WTC11 (cell line): ENCODE measurements at regions not wholly inside any gene's neighbourhood (a gene's known extent, or its start where the extent isn't known, plus 50 kb on each side); places are given as distances from the start of the nearest gene placed in this dataset.

ENCODE experiments used
- CTCF ChIP-seq: fragments of 200-600 bp; IDR thresholded peaks from 2 replicates; pipeline ENCODE4 v1.8.0; 2022; ENCODE audit warnings: antibody characterized with exemption
- NFYB ChIP-seq: sonication (generic); formaldehyde crosslinking; conservative IDR thresholded peaks from 2 replicates; pipeline ENCODE4 v1.8.0; 2022; ENCODE audit warnings: low read depth, missing genetic modification reagents

GRCh38 chr5:2505217-2505616, 246.3 kb downstream of the IRX2 start:
- TF ChIP-seq CTCF = no peak
- TF ChIP-seq NFYB = no peak
